ENCODE measurements at regions not wholly inside any gene's neighbourhood (a gene's known extent, or its start where the extent isn't known, plus 50 kb on each side); places are given as distances from the start of the nearest gene placed in this dataset.

- DNase-seq (no peak), ATAC-seq (no peak)
- WGBS, 3 donors: 61 to 68% (median 62%) methylated on average over 16 of the region's 16 CpGs
- Histone ChIP-seq H3K4me3 (no peak overlapping the region), H3K9me3 (no peaks in the 10 kb centered on the region), H3K36me3 (ENCODE audit: insufficient read depth in 1 of 2, low read depth in 1 of 2) (no peaks in the 10 kb centered on the region), H3K27me3 (ENCODE audit: insufficient read depth in 3 of 3, low read length in 2 of 3) (peaks cover 0 to 2% (median 0%) of the 10 kb centered on the region in 3 donors), H3K4me1 (no peaks in the 10 kb centered on the region), H3K27ac (no peak overlapping the region)
- intact Hi-C loops (cut with DNase I): no loop called here
- TF ChIP-seq, protein P1, sequence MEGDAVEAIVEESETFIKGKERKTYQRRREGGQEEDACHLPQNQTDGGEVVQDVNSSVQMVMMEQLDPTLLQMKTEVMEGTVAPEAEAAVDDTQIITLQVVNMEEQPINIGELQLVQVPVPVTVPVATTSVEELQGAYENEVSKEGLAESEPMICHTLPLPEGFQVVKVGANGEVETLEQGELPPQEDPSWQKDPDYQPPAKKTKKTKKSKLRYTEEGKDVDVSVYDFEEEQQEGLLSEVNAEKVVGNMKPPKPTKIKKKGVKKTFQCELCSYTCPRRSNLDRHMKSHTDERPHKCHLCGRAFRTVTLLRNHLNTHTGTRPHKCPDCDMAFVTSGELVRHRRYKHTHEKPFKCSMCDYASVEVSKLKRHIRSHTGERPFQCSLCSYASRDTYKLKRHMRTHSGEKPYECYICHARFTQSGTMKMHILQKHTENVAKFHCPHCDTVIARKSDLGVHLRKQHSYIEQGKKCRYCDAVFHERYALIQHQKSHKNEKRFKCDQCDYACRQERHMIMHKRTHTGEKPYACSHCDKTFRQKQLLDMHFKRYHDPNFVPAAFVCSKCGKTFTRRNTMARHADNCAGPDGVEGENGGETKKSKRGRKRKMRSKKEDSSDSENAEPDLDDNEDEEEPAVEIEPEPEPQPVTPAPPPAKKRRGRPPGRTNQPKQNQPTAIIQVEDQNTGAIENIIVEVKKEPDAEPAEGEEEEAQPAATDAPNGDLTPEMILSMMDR (IDR thresholded peaks at IDR 0.05): no peak
These were observed 130.6 kb downstream of the SPATA19 start for GRCh38 chr11:133714471-133715375.

GRCh38 chr11:133713844-133714243, 131.5 kb downstream of the SPATA19 start:
- TF ChIP-seq, protein P1 (IDR thresholded peaks at IDR 0.05): no peak
- H3K4me1 ChIP-seq: no peaks in the 10 kb centered on the region
- no peak overlapping the region for H3K27ac ChIP-seq
- peaks cover 0 to 2% (median 0%) of the 10 kb centered on the region in 3 donors for H3K27me3 ChIP-seq (ENCODE audit: insufficient read depth in 3 of 3, low read length in 2 of 3)
- DNase-seq: no peak
- 88 to 92% (median 92%) methylated on average over 10 of the region's 10 CpGs for WGBS, 3 donors
- H3K9me3 ChIP-seq: no peaks in the 10 kb centered on the region
- no peak overlapping the region for H3K4me3 ChIP-seq
- intact Hi-C loops (cut with DNase I): no loop called here
- no peaks in the 10 kb centered on the region for H3K36me3 ChIP-seq (ENCODE audit: insufficient read depth in 1 of 2, low read depth in 1 of 2)
- no peak for ATAC-seq

DNA sequence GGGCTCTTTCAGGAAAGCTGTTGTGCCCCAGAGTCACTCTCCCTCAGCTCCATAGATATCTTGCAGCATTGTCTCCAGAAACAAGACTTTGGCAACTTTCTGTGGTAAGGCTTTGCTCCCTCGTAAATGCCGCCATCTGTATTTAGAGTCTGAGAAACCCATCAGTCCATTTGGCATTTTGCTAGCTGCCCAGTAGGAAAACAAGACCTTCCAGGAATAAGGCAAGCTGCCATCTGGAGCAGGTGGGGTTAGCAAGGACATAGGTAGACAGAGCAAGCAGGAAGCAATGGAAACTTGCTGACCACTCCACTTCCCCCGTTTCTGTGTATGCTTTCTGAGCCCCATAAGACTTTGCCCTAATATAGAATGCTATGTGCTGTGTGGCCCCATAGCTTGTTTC, 131.9 kb downstream of the SPATA19 start:
- Histone ChIP-seq H3K27ac (no peak overlapping the region), H3K36me3 (ENCODE audit: insufficient read depth in 1 of 2, low read depth in 1 of 2) (no peaks in the 10 kb centered on the region), H3K27me3 (ENCODE audit: insufficient read depth in 3 of 3, low read length in 2 of 3) (peaks cover 0 to 4% (median 0%) of the 10 kb centered on the region in 3 donors), H3K4me1 (no peaks in the 10 kb centered on the region), H3K4me3 (no peak overlapping the region), H3K9me3 (no peaks in the 10 kb centered on the region)
- DNase-seq (no peak), ATAC-seq (no peak)
- TF ChIP-seq, protein P1 (IDR thresholded peaks at IDR 0.05): no peak
- WGBS, 3 donors: 59 to 86% (median 66%) methylated on average over 3 of the region's 3 CpGs
- intact Hi-C loops (cut with DNase I): no loop called here

- DNase-seq (no peak), ATAC-seq (no peak)
- Histone ChIP-seq H3K4me1 (no peaks in the 10 kb centered on the region), H3K27me3 (ENCODE audit: insufficient read depth in 3 of 3, low read length in 2 of 3) (peaks cover 0 to 4% (median 0%) of the 10 kb centered on the region in 3 donors), H3K9me3 (no peaks in the 10 kb centered on the region), H3K36me3 (ENCODE audit: insufficient read depth in 1 of 2, low read depth in 1 of 2) (no peaks in the 10 kb centered on the region), H3K4me3 (no peak overlapping the region), H3K27ac (no peak overlapping the region)
- 9 to 11% (median 9%) methylated on average over 4 of the region's 4 CpGs for WGBS, 3 donors
- intact Hi-C loops (cut with DNase I): no loop called here
- TF ChIP-seq, protein P1 (IDR thresholded peaks at IDR 0.05): no peak
These were observed 133.2 kb downstream of the SPATA19 start for GRCh38 chr11:133712051-133712560.
